Activated naive CD8-positive, alpha-beta T cell treated with anti-CD3 and anti-CD28 coated beads for 36 hours (primary cell): ENCODE measurements at regions not wholly inside any gene's neighbourhood (a gene's known extent, or its start where the extent isn't known, plus 50 kb on each side); places are given as distances from the start of the nearest gene placed in this dataset.

Experiments
- DNase-seq: peaks from one replicate; pipeline ENCODE4 v3.0.0; 2021
- H3K27ac Mint-ChIP-seq: one replicate; pipeline ENCODE4 v1.8.0; 2022; ENCODE audit warnings: mild to moderate bottlenecking, moderate library complexity, mixed read lengths
- H3K27me3 Mint-ChIP-seq: one replicate; pipeline ENCODE4 v1.8.0; 2022; ENCODE audit warnings: mild to moderate bottlenecking, mixed read lengths
- H3K36me3 Mint-ChIP-seq: one replicate; pipeline ENCODE4 v1.8.0; 2021; ENCODE audit warnings: mild to moderate bottlenecking, mixed read lengths
- H3K4me1 Mint-ChIP-seq: one replicate; pipeline ENCODE4 v1.8.0; 2021; ENCODE audit warnings: mixed read lengths
- H3K4me3 Mint-ChIP-seq: one replicate; pipeline ENCODE4 v1.8.0; 2022; ENCODE audit warnings: mild to moderate bottlenecking, moderate library complexity, mixed read lengths
- H3K9me3 Mint-ChIP-seq: one replicate; pipeline ENCODE4 v1.8.0; 2022; ENCODE audit warnings: mixed read lengths

- DNase-seq, result no peak
- no peak overlapping the region for H3K27ac Mint-ChIP-seq
- H3K9me3 Mint-ChIP-seq, result no peaks in the 10 kb centered on the region
- H3K4me1 Mint-ChIP-seq, result no peaks in the 10 kb centered on the region
- H3K4me3 Mint-ChIP-seq, result no peak overlapping the region
- H3K36me3 Mint-ChIP-seq, result no peaks in the 10 kb centered on the region
- no peaks in the 10 kb centered on the region for H3K27me3 Mint-ChIP-seq
Observed at GRCh38 chr10:125299461-125299860, 139.1 kb upstream of the CTBP2 start.

- no peak for DNase-seq
- Mint-ChIP-seq H3K27ac (no peak overlapping the region), H3K36me3 (no peaks in the 10 kb centered on the region), H3K9me3 (no peaks in the 10 kb centered on the region), H3K4me3 (no peak overlapping the region), H3K27me3 (no peaks in the 10 kb centered on the region), H3K4me1 (no peaks in the 10 kb centered on the region)
Observed at GRCh38 chr10:125296598-125296997, 136.2 kb upstream of the CTBP2 start.

DNA sequence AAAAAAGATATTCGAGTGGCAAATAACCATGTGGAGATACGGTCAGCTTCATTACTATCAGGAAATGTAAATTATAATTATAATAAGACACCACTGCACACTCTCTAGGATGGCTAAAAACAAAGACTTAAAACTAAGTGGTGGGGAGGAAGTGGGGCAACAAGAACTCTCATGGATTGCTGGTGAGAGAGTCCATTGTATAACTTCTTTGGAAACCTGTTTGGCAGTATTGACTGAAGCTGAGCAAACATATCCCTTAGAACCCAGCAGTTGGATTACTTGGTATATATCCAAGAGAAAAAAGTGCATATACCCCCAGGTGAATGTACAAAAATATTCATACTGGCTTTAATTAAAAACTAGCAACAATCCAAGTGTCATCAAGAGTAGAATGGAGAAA is 133.7 kb upstream of the CTBP2 start:
- Mint-ChIP-seq H3K27ac (no peak overlapping the region), H3K4me3 (no peak overlapping the region), H3K9me3 (no peaks in the 10 kb centered on the region), H3K36me3 (no peaks in the 10 kb centered on the region), H3K27me3 (no peaks in the 10 kb centered on the region), H3K4me1 (no peaks in the 10 kb centered on the region)
- no peak for DNase-seq

GRCh38 chr10:125291836-125292235 is 131.5 kb upstream of the CTBP2 start:
- no peaks in the 10 kb centered on the region for H3K36me3 Mint-ChIP-seq
- no peaks in the 10 kb centered on the region for H3K4me1 Mint-ChIP-seq
- H3K27ac Mint-ChIP-seq, result no peak overlapping the region
- DNase-seq, result no peak
- no peak overlapping the region for H3K4me3 Mint-ChIP-seq
- peaks cover 2% of the 10 kb centered on the region for H3K9me3 Mint-ChIP-seq
- H3K27me3 Mint-ChIP-seq, result peaks cover 7% of the 10 kb centered on the region

- Mint-ChIP-seq H3K36me3 (no peaks in the 10 kb centered on the region), H3K9me3 (peaks cover 2% of the 10 kb centered on the region), H3K4me3 (no peak overlapping the region), H3K4me1 (no peaks in the 10 kb centered on the region), H3K27ac (no peak overlapping the region), H3K27me3 (peaks cover 8% of the 10 kb centered on the region)
- no peak for DNase-seq
Observed at GRCh38 chr10:125289461-125289860, 129.1 kb upstream of the CTBP2 start.

DNA sequence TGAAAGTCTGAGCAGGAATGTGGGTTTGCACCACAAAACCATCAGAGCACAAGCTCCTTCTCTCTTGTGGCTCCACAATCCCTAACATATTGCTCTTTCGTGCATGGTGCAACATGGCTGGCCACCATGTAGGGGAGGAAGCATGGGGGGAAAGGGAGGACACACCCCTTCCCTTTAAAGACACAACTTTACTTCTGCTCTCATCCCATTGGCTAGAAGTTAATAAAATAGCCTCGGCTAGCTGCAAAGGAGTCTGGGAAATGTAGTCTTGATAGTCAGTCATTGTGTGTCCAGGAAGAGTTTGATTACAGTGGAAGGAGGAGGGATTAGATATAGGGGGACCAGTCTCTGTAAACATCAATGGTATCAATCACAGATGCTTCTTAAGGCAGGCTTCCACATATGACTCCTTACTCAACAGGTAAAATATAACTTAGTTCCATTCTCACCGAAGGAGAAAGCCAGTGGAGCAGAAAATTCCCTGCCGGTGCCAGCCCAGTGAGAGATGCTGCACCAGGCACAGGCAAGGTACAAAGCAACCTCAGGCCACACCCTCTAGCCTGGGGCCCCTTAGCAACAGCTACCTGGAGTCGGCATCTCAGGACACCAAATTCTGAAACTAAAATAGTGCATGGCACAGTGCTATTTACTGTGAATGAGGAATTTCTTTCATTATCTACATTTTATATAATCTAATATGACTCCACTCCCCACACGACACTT is 124.7 kb upstream of the CTBP2 start:
- no peaks in the 10 kb centered on the region for H3K36me3 Mint-ChIP-seq
- peaks cover 21% of the 10 kb centered on the region for H3K27me3 Mint-ChIP-seq
- peaks cover 2% of the 10 kb centered on the region for H3K9me3 Mint-ChIP-seq
- H3K4me3 Mint-ChIP-seq, result no peak overlapping the region
- no peak for DNase-seq
- no peak overlapping the region for H3K27ac Mint-ChIP-seq
- no peaks in the 10 kb centered on the region for H3K4me1 Mint-ChIP-seq

DNA sequence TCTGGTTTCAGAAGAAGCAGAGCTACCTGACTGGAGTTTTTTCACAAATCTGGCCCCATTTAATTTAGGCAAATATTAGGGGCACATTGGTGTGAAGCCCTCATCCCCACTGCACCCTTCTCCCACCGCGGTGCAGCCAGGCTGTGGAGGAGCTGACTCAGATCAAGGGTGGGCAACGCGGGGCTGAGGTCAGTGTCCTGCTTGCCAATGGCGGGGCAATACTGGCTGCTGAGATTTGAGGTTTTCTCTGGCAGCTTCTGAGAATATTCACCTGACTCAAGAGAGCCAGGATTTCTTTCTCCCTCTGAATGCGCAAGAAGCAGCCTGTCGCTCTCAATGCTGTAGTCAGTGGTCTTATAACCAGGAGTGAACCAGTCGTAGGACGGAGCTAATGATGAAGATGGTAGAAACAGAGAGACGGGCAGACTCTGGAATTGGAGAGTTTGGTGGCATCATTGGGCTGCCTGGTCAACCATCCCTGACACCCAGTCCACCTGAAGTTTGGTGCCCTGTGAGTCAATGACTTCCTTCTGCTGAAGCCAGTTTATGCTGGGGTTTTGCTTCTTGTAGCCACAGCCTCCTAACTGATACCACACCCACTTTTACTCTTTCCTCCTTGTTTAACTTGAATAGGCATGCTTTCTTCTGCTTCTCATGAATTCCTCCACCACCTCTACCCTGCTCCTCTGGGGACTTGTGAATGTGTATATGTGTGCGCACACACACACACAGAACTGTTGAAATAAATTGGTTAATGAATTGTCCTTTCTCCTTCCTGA is 123.7 kb upstream of the CTBP2 start:
- H3K4me3 Mint-ChIP-seq, result no peak overlapping the region
- H3K4me1 Mint-ChIP-seq, result no peaks in the 10 kb centered on the region
- no peak for DNase-seq
- peaks cover 2% of the 10 kb centered on the region for H3K9me3 Mint-ChIP-seq
- H3K36me3 Mint-ChIP-seq, result no peaks in the 10 kb centered on the region
- H3K27ac Mint-ChIP-seq, result no peak overlapping the region
- H3K27me3 Mint-ChIP-seq, result peaks cover 21% of the 10 kb centered on the region

GRCh38 chr10:125283191-125283835 is 123.0 kb upstream of the CTBP2 start:
- H3K27me3 Mint-ChIP-seq, result peaks cover 21% of the 10 kb centered on the region
- no peaks in the 10 kb centered on the region for H3K36me3 Mint-ChIP-seq
- no peak overlapping the region for H3K27ac Mint-ChIP-seq
- no peaks in the 10 kb centered on the region for H3K9me3 Mint-ChIP-seq
- DNase-seq, result no peak
- no peak overlapping the region for H3K4me3 Mint-ChIP-seq
- H3K4me1 Mint-ChIP-seq, result no peaks in the 10 kb centered on the region

DNA sequence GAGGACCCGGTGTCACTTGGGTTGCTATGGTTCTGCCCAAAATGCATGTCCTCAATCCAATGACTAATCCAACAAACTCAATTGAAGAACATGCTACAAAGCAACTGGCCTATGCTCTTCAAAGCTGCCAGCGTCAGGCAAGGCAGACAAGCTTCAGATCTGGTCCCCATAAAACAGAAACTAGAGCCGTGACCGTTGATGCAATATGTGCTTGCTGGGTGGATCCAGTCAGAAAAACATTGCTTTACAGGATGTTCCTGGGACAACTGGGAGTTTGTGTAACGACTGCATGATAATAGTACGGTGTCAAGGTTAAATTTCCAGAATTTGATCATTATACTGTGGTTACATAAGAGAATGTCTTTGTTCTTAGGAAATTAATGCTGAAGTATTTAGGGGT is 120.7 kb upstream of the CTBP2 start:
- no peaks in the 10 kb centered on the region for H3K36me3 Mint-ChIP-seq
- no peak for DNase-seq
- H3K4me1 Mint-ChIP-seq, result no peaks in the 10 kb centered on the region
- H3K27ac Mint-ChIP-seq, result no peak overlapping the region
- peaks cover 3% of the 10 kb centered on the region for H3K9me3 Mint-ChIP-seq
- H3K4me3 Mint-ChIP-seq, result no peak overlapping the region
- peaks cover 15% of the 10 kb centered on the region for H3K27me3 Mint-ChIP-seq

DNA sequence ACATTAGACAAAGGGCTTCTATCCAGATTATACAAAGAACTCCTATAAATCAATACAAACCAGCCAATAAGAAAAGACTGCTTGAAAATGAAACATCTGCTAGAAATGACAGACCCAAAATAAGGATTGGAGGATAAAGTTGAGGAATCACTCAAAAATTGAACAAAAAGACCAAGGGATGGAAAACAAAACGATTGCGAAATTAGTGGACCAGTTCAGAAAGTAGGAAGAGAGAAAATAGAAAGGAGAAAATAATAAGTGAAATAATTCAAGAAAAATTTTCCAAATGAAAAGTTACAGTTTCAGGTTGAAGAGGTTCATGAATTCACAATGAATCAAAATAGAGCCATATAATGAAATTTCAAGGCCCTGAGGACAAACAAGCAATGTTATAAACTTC is 115.8 kb upstream of the CTBP2 start:
- H3K4me1 Mint-ChIP-seq, result no peaks in the 10 kb centered on the region
- DNase-seq, result no peak
- peaks cover 4% of the 10 kb centered on the region for H3K9me3 Mint-ChIP-seq
- no peak overlapping the region for H3K27ac Mint-ChIP-seq
- no peak overlapping the region for H3K4me3 Mint-ChIP-seq
- no peaks in the 10 kb centered on the region for H3K36me3 Mint-ChIP-seq
- peaks cover 6% of the 10 kb centered on the region for H3K27me3 Mint-ChIP-seq

DNA sequence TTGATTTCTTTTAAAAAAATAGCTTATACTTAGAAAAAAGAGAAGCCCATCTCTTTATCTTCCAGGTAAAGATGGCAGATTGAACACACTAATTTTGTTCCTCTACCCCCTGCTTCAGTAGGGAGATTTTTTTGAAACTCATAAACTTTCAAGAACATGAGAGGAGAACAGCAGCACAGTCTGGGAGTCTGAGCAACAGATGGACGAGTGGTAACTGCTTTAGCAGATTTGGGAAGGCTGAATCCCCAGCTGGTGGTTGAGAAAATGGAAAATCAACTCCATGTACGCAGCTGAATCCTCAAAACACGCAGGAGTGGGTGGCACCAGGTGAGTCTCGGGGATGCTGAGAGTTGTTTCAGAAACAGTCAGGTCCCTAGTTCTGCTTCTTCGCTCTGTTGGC is 114.6 kb upstream of the CTBP2 start:
- Mint-ChIP-seq H3K4me1 (no peaks in the 10 kb centered on the region), H3K9me3 (peaks cover 4% of the 10 kb centered on the region), H3K27ac (no peak overlapping the region), H3K4me3 (no peak overlapping the region), H3K27me3 (peaks cover 7% of the 10 kb centered on the region), H3K36me3 (no peaks in the 10 kb centered on the region)
- no peak for DNase-seq

- Mint-ChIP-seq H3K27me3 (peaks cover 7% of the 10 kb centered on the region), H3K9me3 (peaks cover 4% of the 10 kb centered on the region), H3K36me3 (no peaks in the 10 kb centered on the region), H3K4me1 (no peaks in the 10 kb centered on the region), H3K27ac (no peak overlapping the region), H3K4me3 (no peak overlapping the region)
- no peak for DNase-seq
Observed at GRCh38 chr10:125273023-125273422, 112.7 kb upstream of the CTBP2 start.

DNA sequence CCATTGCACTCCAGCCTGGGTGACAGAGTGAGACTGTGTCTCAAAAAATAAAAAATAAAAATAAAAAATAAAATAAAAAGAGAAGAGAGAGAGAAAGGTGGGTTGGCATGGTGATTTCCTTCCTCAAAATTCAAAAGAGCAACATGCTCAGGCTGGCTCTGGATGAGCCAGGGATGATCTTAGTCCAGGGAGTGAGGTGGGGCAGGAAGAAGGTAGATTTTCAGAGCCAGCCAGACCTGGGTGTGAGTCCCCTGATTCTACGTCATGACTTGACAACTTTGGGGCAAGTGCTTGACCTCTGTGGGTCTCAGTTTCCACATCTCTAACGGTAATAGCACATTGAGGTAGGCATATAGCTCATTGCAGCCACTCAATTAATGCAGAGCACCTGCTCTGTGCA is 109.4 kb upstream of the CTBP2 start:
- H3K4me1 Mint-ChIP-seq, result no peaks in the 10 kb centered on the region
- no peak overlapping the region for H3K4me3 Mint-ChIP-seq
- no peaks in the 10 kb centered on the region for H3K9me3 Mint-ChIP-seq
- DNase-seq, result no peak
- H3K36me3 Mint-ChIP-seq, result no peaks in the 10 kb centered on the region
- H3K27me3 Mint-ChIP-seq, result peaks cover 7% of the 10 kb centered on the region
- H3K27ac Mint-ChIP-seq, result no peak overlapping the region

DNA sequence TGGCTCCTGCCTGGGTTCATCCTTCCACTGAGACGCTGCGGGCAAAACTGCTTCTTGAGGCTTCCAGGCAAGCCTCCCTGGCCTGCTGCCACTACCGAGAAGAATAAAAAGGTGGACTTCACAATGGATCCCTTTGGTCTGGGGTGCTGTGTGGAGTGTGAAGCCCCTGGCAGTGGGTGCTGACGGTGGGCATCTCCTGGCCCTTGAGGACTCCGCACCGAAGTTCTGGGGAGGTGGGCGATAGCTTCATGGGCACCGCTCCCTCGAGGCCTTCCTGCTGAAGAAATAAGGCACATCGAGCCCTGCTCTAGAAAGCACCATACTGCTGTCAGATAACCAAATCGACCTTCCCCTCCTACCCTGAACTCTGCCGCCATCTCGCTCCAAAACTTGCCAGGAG is 106.6 kb upstream of the CTBP2 start:
- Mint-ChIP-seq H3K36me3 (no peaks in the 10 kb centered on the region), H3K27ac (no peak overlapping the region), H3K4me3 (no peak overlapping the region), H3K9me3 (peaks cover 3% of the 10 kb centered on the region), H3K4me1 (peaks cover 2% of the 10 kb centered on the region), H3K27me3 (peaks cover 13% of the 10 kb centered on the region)
- no peak for DNase-seq

GRCh38 chr10:125266541-125266940 is 106.2 kb upstream of the CTBP2 start:
- H3K4me1 Mint-ChIP-seq, result peaks cover 2% of the 10 kb centered on the region
- H3K36me3 Mint-ChIP-seq, result no peaks in the 10 kb centered on the region
- peaks cover 11% of the 10 kb centered on the region for H3K27me3 Mint-ChIP-seq

More at GRCh38 chr10:125266541-125266940, 106.2 kb upstream of the CTBP2 start:
- H3K27ac Mint-ChIP-seq, result no peak overlapping the region
- no peak for DNase-seq
- no peak overlapping the region for H3K4me3 Mint-ChIP-seq
- H3K9me3 Mint-ChIP-seq, result peaks cover 7% of the 10 kb centered on the region
